CD4-positive, alpha-beta memory T cell (primary cell): ENCODE measurements at regions not wholly inside any gene's neighbourhood (a gene's known extent, or its start where the extent isn't known, plus 50 kb on each side); places are given as distances from the start of the nearest gene placed in this dataset.

Experiments used
- CTCF ChIA-PET: fragments of 350-600 bp; sonication (Branson Sonifier 250); formaldehyde crosslinking; loops from one replicate; lab custom pipeline; 2021; ENCODE audit warnings: inconsistent platforms; ENCODE audit not compliant: partially characterized antibody; lab: Charles Lee
- POLR2A ChIA-PET: fragments of 350-600 bp; sonication (Branson Sonifier 250); formaldehyde crosslinking; loops from one replicate; lab custom pipeline; 2021; ENCODE audit not compliant: partially characterized antibody; lab: Charles Lee
- DNase-seq, 5 donors: peaks; one replicate each; pipeline versions ENCODE4 v3.0.0 to v3.0.0-alpha.2; 2020 to 2022; ENCODE audit warnings: mixed read lengths in 1 of 5
- H3K27ac ChIP-seq: one replicate; pipeline ENCODE4 v1.7.0; 2013; ENCODE audit warnings: low read depth, low read length
- H3K27me3 ChIP-seq: 2 replicates; pipeline ENCODE4 v1.7.0; 2013; ENCODE audit warnings: mild to moderate bottlenecking, low read length, moderate library complexity; ENCODE audit not compliant: insufficient read depth
- H3K36me3 ChIP-seq: 2 replicates; pipeline ENCODE4 v1.7.0; 2013; ENCODE audit warnings: mild to moderate bottlenecking, low read length, moderate library complexity; ENCODE audit not compliant: insufficient read depth
- H3K4me1 ChIP-seq: 2 replicates; pipeline ENCODE4 v1.7.0; 2013; ENCODE audit warnings: mild to moderate bottlenecking, low read length, moderate library complexity; ENCODE audit not compliant: insufficient read depth
- H3K4me3 ChIP-seq, 2 donors: one replicate each; pipeline ENCODE4 v1.7.0; 2013; ENCODE audit warnings: low read length in 2 of 2, mild to moderate bottlenecking in 1 of 2
- H3K9me3 ChIP-seq, 2 donors: one replicate each; pipeline ENCODE4 v1.7.0; 2013; ENCODE audit warnings: low read length in 2 of 2, control low read depth in 1 of 2; ENCODE audit not compliant: control insufficient read depth in 1 of 2
- H3K27ac Mint-ChIP-seq, 7 donors: one replicate each; pipeline ENCODE4 v1.8.0; 2020 to 2021; ENCODE audit warnings: mixed read lengths in 7 of 7, mild to moderate bottlenecking in 6 of 7, inconsistent platforms in 3 of 7, moderate library complexity in 3 of 7
- H3K27me3 Mint-ChIP-seq, 2 donors: one replicate each; pipeline ENCODE4 v1.8.0; 2020 to 2021; ENCODE audit warnings: mixed read lengths in 2 of 2
- H3K36me3 Mint-ChIP-seq, 2 donors: one replicate each; pipeline ENCODE4 v1.8.0; 2020 to 2021; ENCODE audit warnings: mixed read lengths in 2 of 2, inconsistent platforms in 1 of 2, mild to moderate bottlenecking in 1 of 2
- H3K4me1 Mint-ChIP-seq, 4 donors: one replicate each; pipeline ENCODE4 v1.8.0; 2020 to 2021; ENCODE audit warnings: mixed read lengths in 4 of 4, mild to moderate bottlenecking in 1 of 4
- H3K4me3 Mint-ChIP-seq, 8 donors: one replicate each; pipeline ENCODE4 v1.8.0; 2020 to 2021; ENCODE audit warnings: mixed read lengths in 8 of 8, mild to moderate bottlenecking in 7 of 8, moderate library complexity in 6 of 8, inconsistent platforms in 3 of 8
- H3K9me3 Mint-ChIP-seq, 8 donors: one replicate each; pipeline ENCODE4 v1.8.0; 2020 to 2021; ENCODE audit warnings: mixed read lengths in 8 of 8, mild to moderate bottlenecking in 5 of 8, inconsistent platforms in 3 of 8, moderate library complexity in 1 of 8
- intact Hi-C: fragments of 100-400 bp; cut with micrococcal nuclease; formaldehyde crosslinking; loops from one replicate; pipeline ENCODE4 v1.15.1; 2023

- POLR2A ChIA-PET = no interaction called here
- no peak overlapping the region for H3K27ac Mint-ChIP-seq
- DNase-seq = no peak
Measured at GRCh38 chr16:72285324-72285723, 113.4 kb upstream of the PMFBP1 start.

GRCh38 chr16:72284042-72284789 lies 112.3 kb upstream of the PMFBP1 start:
- no peak for DNase-seq
- Mint-ChIP-seq H3K9me3 (peaks cover 0 to 2% (median 0%) of the 10 kb centered on the region in 8 donors), H3K4me1 (no peaks in the 10 kb centered on the region), H3K27me3 (no peaks in the 10 kb centered on the region), H3K36me3 (no peaks in the 10 kb centered on the region), H3K4me3 (no peak overlapping the region), H3K27ac (no peak overlapping the region)
- no peaks in the 10 kb centered on the region for H3K27me3 ChIP-seq
- no peak overlapping the region for H3K27ac ChIP-seq
- no peak overlapping the region for H3K4me3 ChIP-seq
- H3K9me3 ChIP-seq = no peaks in the 10 kb centered on the region
- POLR2A ChIA-PET = no interaction called here
- intact Hi-C loops = no loop called here
- CTCF ChIA-PET = no interaction called here
- no peaks in the 10 kb centered on the region for H3K4me1 ChIP-seq
- H3K36me3 ChIP-seq = no peaks in the 10 kb centered on the region

More at GRCh38 chr16:72285324-72285723, 113.4 kb upstream of the PMFBP1 start:
- peaks cover 0 to 2% (median 0%) of the 10 kb centered on the region in 8 donors for H3K9me3 Mint-ChIP-seq
- intact Hi-C loops = no loop called here
- Histone ChIP-seq H3K27me3 (no peaks in the 10 kb centered on the region), H3K9me3 (no peaks in the 10 kb centered on the region), H3K4me3 (no peak overlapping the region), H3K4me1 (no peaks in the 10 kb centered on the region), H3K36me3 (no peaks in the 10 kb centered on the region), H3K27ac (no peak overlapping the region)
- CTCF ChIA-PET = no interaction called here
- H3K4me1 Mint-ChIP-seq = no peaks in the 10 kb centered on the region
- H3K36me3 Mint-ChIP-seq = no peaks in the 10 kb centered on the region
- H3K27me3 Mint-ChIP-seq = no peaks in the 10 kb centered on the region
- no peak overlapping the region for H3K4me3 Mint-ChIP-seq

DNA sequence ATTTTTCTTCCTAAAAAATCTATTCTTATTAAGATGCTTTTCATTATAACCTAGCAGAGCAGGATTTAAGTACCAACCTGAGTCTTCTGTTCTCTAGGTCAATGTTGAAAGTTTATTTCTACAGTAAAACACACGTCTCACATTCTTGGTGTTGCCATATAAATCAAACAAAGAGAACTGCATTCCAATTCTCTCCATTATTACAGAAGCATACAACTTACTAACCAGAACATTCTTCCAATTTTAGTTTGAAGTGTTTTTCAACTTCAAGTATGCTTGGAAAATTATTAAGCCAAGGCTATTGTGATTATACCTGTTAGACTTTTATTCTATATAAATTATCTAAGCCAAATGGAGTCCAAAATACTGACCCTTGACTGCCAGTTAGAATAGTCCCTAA lies 110.4 kb upstream of the PMFBP1 start:
- no peak for DNase-seq
- Histone ChIP-seq H3K9me3 (no peaks in the 10 kb centered on the region), H3K27ac (no peak overlapping the region), H3K36me3 (no peaks in the 10 kb centered on the region), H3K27me3 (no peaks in the 10 kb centered on the region), H3K4me1 (no peaks in the 10 kb centered on the region), H3K4me3 (no peak overlapping the region)
- Mint-ChIP-seq H3K4me1 (no peaks in the 10 kb centered on the region), H3K36me3 (no peaks in the 10 kb centered on the region), H3K27me3 (no peaks in the 10 kb centered on the region), H3K4me3 (no peak overlapping the region), H3K9me3 (peaks cover 0 to 2% (median 0%) of the 10 kb centered on the region in 8 donors), H3K27ac (no peak overlapping the region)
- POLR2A ChIA-PET = no interaction called here
- CTCF ChIA-PET = no interaction called here
- intact Hi-C loops = no loop called here

DNA sequence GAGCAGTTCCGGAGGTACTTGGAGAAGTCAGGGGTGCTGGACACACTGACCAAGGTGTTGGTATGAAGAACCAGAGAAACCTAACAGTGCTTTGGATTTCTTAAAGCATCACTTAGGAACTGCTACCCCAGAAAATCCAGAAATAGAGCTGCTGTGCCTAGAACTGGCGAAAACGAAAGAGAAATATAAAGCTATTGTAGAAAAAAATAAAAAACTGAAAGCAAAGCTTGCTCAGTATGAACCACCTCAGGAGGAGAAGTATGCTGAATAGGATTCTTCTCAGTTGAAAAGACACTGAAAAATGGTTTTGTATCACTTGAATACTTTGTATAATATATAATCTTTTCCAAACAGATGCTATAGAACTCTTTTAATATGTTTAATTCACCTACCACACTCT lies 106.3 kb upstream of the PMFBP1 start:
- POLR2A ChIA-PET = no interaction called here
- Mint-ChIP-seq H3K4me1 (no peaks in the 10 kb centered on the region), H3K36me3 (no peaks in the 10 kb centered on the region), H3K4me3 (no peak overlapping the region), H3K9me3 (no peaks in the 10 kb centered on the region), H3K27me3 (no peaks in the 10 kb centered on the region), H3K27ac (no peak overlapping the region)
- Histone ChIP-seq H3K27ac (no peak overlapping the region), H3K4me3 (no peak overlapping the region), H3K27me3 (no peaks in the 10 kb centered on the region), H3K4me1 (no peaks in the 10 kb centered on the region), H3K9me3 (no peaks in the 10 kb centered on the region), H3K36me3 (no peaks in the 10 kb centered on the region)
- CTCF ChIA-PET = no interaction called here
- DNase-seq = no peak
- intact Hi-C loops = no loop called here

DNA sequence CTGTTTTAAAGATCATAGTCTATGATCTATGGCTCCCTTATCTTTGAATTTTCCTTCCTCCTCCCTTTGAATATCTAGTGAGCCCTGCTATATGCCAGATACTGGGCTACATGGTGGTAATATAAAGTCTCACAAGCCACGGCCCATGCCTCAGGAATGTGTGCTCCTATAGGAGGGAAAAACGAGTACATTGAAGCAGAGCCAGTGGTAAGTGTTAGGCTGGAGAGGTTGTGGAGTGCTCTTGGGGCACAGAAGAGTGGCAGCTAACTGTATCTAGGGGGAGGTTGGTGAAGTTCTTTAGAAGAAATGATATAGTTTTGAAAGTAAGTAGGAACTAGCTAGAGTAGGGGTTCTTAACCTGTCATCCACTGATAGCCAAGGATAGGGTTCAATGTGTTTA lies 105.8 kb upstream of the PMFBP1 start:
- Mint-ChIP-seq H3K27me3 (no peaks in the 10 kb centered on the region), H3K9me3 (no peaks in the 10 kb centered on the region), H3K4me1 (no peaks in the 10 kb centered on the region), H3K4me3 (no peak overlapping the region), H3K36me3 (no peaks in the 10 kb centered on the region), H3K27ac (no peak overlapping the region)
- intact Hi-C loops = no loop called here
- Histone ChIP-seq H3K27me3 (no peaks in the 10 kb centered on the region), H3K36me3 (no peaks in the 10 kb centered on the region), H3K4me3 (no peak overlapping the region), H3K4me1 (no peaks in the 10 kb centered on the region), H3K27ac (no peak overlapping the region), H3K9me3 (no peaks in the 10 kb centered on the region)
- CTCF ChIA-PET = no interaction called here
- POLR2A ChIA-PET = no interaction called here
- no peak for DNase-seq

DNA sequence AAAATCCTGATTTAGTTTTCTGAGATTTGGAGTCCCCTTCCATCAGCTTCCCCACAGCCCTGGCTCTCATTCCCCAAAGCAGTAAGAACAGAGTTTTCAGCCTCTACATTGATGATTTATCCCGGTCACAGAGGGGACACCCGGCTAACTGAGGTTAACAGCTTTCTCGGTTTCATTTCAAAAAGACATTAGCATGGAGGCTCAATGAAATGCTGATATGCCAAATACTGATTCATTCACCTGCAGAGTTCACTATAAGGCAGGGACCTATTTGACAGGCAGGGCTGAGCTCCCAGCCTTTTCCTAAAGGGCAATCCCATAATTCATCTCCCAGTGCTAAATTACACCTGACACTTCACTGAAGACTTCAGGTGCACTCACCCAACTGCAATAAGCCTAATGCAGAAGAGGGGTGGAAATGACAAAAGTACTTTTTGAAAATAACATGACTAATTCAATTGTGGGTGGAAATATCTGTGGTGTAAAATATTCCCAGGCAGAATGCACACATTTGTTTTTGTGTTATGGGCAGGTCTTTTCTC lies 99.8 kb upstream of the PMFBP1 start:
- H3K9me3 Mint-ChIP-seq = peaks cover 0 to 4% (median 0%) of the 10 kb centered on the region in 8 donors
- no peak overlapping the region for H3K27ac Mint-ChIP-seq
- no peak overlapping the region for H3K27ac ChIP-seq
- no peaks in the 10 kb centered on the region for H3K4me1 Mint-ChIP-seq
- ChIA-PET CTCF (no interaction called here), POLR2A (no interaction called here)
- H3K9me3 ChIP-seq = no peaks in the 10 kb centered on the region
- no peaks in the 10 kb centered on the region for H3K27me3 Mint-ChIP-seq
- H3K4me3 ChIP-seq = no peak overlapping the region
- no peaks in the 10 kb centered on the region for H3K36me3 Mint-ChIP-seq
- H3K4me1 ChIP-seq = no peaks in the 10 kb centered on the region
- no peaks in the 10 kb centered on the region for H3K36me3 ChIP-seq
- intact Hi-C loops = no loop called here
- no peak overlapping the region for H3K4me3 Mint-ChIP-seq
- H3K27me3 ChIP-seq = no peaks in the 10 kb centered on the region
- no peak for DNase-seq

DNA sequence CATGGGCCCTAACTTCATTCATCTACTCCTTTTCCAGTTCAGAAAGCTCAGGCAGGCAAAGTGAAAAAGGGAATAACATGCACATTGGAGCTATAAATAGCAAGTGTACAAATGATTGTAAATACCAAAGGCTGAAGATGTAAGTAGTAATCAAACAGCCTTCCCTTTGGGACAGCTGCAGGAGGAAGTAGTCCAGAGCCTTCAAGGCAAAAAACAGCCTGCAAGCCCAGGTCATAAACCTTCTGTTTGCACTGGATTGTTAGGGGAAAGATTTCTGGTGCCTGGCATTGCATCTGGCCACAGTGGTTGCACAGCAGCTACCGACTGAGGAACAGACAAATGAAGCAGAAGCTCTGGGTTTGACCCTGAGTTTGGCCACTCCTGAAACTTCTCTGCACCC lies 98.6 kb upstream of the PMFBP1 start:
- Mint-ChIP-seq H3K27me3 (no peaks in the 10 kb centered on the region), H3K4me3 (no peak overlapping the region), H3K36me3 (no peaks in the 10 kb centered on the region), H3K27ac (no peak overlapping the region), H3K9me3 (peaks cover 0 to 4% (median 0%) of the 10 kb centered on the region in 8 donors), H3K4me1 (no peaks in the 10 kb centered on the region)
- Histone ChIP-seq H3K4me1 (no peaks in the 10 kb centered on the region), H3K9me3 (no peaks in the 10 kb centered on the region), H3K27ac (no peak overlapping the region), H3K4me3 (no peak overlapping the region), H3K27me3 (no peaks in the 10 kb centered on the region), H3K36me3 (no peaks in the 10 kb centered on the region)
- CTCF ChIA-PET = no interaction called here
- intact Hi-C loops = no loop called here
- POLR2A ChIA-PET = no interaction called here
- no peak for DNase-seq
